ENCODE measurements at regions not wholly inside any gene's neighbourhood (a gene's known extent, or its start where the extent isn't known, plus 50 kb on each side); places are given as distances from the start of the nearest gene placed in this dataset.

DNA sequence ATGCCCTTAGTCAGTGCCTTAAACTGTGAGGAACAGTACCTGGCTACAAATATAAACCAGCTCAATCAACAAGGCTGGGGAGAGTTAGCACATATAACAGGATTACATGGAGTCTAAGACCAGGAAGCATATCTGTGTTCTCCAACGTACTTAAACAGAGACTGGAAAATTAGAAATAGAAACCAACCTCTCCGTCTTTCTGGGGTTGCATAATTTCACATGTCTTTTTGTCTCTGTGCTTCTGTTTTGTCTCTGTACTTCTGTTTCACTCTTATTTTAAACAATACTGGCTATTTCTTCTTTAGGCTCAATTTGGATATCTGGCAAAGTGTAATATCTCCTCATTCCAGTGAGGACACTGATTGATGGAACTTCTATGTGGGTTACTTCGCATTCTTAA, 749.0 kb upstream of the ZEB2 start:
- ChIA-PET POLR2A (ENCODE audit: unreplicated experiment) (no interaction called here), CTCF (no interaction called here)
- DNase-seq = no peak
- no peak overlapping the region for H3K27ac ChIP-seq
- H3K4me2 ChIP-seq = 0 out of 2 replicates have a peak overlapping the region, but pooled peaks have one; percentile 23
- TF ChIP-seq EZH2 (IDR thresholded peaks at IDR 0.05; ENCODE audit: low read depth) (no peak), CTCF (conservative IDR thresholded peaks at IDR 0.05) (no peak)
- intact Hi-C loops (cut with micrococcal nuclease; ENCODE audit: unreplicated experiment) = no loop called here
- H3K9me2 ChIP-seq (ENCODE audit: insufficient read depth) = no peaks in the 10 kb centered on the region
- no peak overlapping the region; the same call in 1 of the 2 replicates for H2AFZ ChIP-seq
- no peaks in the 10 kb centered on the region for H3K79me2 ChIP-seq (ENCODE audit: low read depth)
- H3K36me3 ChIP-seq (ENCODE audit: low read depth) = no peaks in the 10 kb centered on the region
- no peaks in the 10 kb centered on the region for H3F3A ChIP-seq (ENCODE audit: insufficient read depth, low read depth)
- no peak overlapping the region for H3K4me3 ChIP-seq
- H3K4me1 ChIP-seq (replicated peaks; ENCODE audit: insufficient read depth) = no peaks in the 10 kb centered on the region
- BruUV-seq (replicated peaks) = no TSS peak
- no peaks in the 10 kb centered on the region for H4K20me1 ChIP-seq (ENCODE audit: insufficient read depth)
- no peaks in the 10 kb centered on the region for H3K9me3 ChIP-seq (ENCODE audit: insufficient read depth, low read depth)
- H3K27me3 ChIP-seq (ENCODE audit: insufficient read depth, low read depth) = no peaks in the 10 kb centered on the region

DNA sequence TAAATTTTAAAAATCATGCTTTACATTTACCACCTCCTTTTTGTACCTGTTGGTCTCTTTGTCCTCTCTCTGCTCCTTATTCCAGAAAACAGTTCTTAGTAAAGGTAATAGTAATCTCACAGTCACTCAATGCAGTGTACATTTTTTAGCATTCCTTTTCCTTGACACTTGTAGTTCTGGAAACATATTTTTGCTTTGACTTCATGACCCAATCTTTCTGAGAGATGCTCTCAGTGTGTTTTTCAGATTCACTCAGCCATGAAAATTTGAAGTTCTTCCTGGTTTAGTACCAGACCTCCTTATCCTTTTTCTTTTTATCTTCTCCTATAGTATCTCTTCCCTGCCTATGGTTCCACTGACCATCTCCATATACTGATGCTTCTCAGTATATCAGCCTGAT, 747.5 kb upstream of the ZEB2 start:
- H3F3A ChIP-seq (ENCODE audit: insufficient read depth, low read depth) = no peaks in the 10 kb centered on the region
- H3K4me1 ChIP-seq (replicated peaks; ENCODE audit: insufficient read depth) = no peaks in the 10 kb centered on the region
- H4K20me1 ChIP-seq (ENCODE audit: insufficient read depth) = no peaks in the 10 kb centered on the region
- H3K4me2 ChIP-seq = no peak overlapping the region
- H3K4me3 ChIP-seq = no peak overlapping the region
- no TSS peak for BruUV-seq (replicated peaks)
- H3K36me3 ChIP-seq (ENCODE audit: low read depth) = no peaks in the 10 kb centered on the region
- H3K27me3 ChIP-seq (ENCODE audit: insufficient read depth, low read depth) = no peaks in the 10 kb centered on the region
- intact Hi-C loops (cut with micrococcal nuclease; ENCODE audit: unreplicated experiment) = no loop called here
- H3K27ac ChIP-seq = no peak overlapping the region
- no peak for DNase-seq
- no peaks in the 10 kb centered on the region for H3K79me2 ChIP-seq (ENCODE audit: low read depth)
- TF ChIP-seq EZH2 (IDR thresholded peaks at IDR 0.05; ENCODE audit: low read depth) (no peak), CTCF (conservative IDR thresholded peaks at IDR 0.05) (no peak)
- no peak overlapping the region for H2AFZ ChIP-seq
- ChIA-PET POLR2A (ENCODE audit: unreplicated experiment) (no interaction called here), CTCF (no interaction called here)
- H3K9me3 ChIP-seq (ENCODE audit: insufficient read depth, low read depth) = no peaks in the 10 kb centered on the region
- no peaks in the 10 kb centered on the region for H3K9me2 ChIP-seq (ENCODE audit: insufficient read depth)

- Histone ChIP-seq H3K27me3 (ENCODE audit: insufficient read depth, low read depth) (no peaks in the 10 kb centered on the region), H3K4me3 (no peak overlapping the region), H3K36me3 (ENCODE audit: low read depth) (no peaks in the 10 kb centered on the region), H2AFZ (0 out of 2 replicates have a peak overlapping the region, but pooled peaks have one; percentile 55), H3F3A (ENCODE audit: insufficient read depth, low read depth) (no peaks in the 10 kb centered on the region), H3K4me1 (replicated peaks; ENCODE audit: insufficient read depth) (no peaks in the 10 kb centered on the region), H3K79me2 (ENCODE audit: low read depth) (no peaks in the 10 kb centered on the region), H3K27ac (no peak overlapping the region), H4K20me1 (ENCODE audit: insufficient read depth) (no peaks in the 10 kb centered on the region), H3K9me2 (ENCODE audit: insufficient read depth) (no peaks in the 10 kb centered on the region), H3K9me3 (ENCODE audit: insufficient read depth, low read depth) (no peaks in the 10 kb centered on the region), H3K4me2 (no peak overlapping the region)
- ChIA-PET CTCF (no interaction called here), POLR2A (ENCODE audit: unreplicated experiment) (interaction anchor here (0.6 to 0.7 kb wide), 2 partner anchors 1129 to 1793 kb away, joined by 4 to 5 read pairs; no protein-coding TSS in a partner anchor)
- no TSS peak for BruUV-seq (replicated peaks)
- no peak for TF ChIP-seq CTCF (conservative IDR thresholded peaks at IDR 0.05)
- no peak for TF ChIP-seq EZH2 (IDR thresholded peaks at IDR 0.05; ENCODE audit: low read depth)
- DNase-seq = no peak
- intact Hi-C loops (cut with micrococcal nuclease; ENCODE audit: unreplicated experiment) = no loop called here
Measured at GRCh38 chr2:145265244-145265643, 745.3 kb upstream of the ZEB2 start.
